ENCODE measurements at regions not wholly inside any gene's neighbourhood (a gene's known extent, or its start where the extent isn't known, plus 50 kb on each side); places are given as distances from the start of the nearest gene placed in this dataset.

DNA sequence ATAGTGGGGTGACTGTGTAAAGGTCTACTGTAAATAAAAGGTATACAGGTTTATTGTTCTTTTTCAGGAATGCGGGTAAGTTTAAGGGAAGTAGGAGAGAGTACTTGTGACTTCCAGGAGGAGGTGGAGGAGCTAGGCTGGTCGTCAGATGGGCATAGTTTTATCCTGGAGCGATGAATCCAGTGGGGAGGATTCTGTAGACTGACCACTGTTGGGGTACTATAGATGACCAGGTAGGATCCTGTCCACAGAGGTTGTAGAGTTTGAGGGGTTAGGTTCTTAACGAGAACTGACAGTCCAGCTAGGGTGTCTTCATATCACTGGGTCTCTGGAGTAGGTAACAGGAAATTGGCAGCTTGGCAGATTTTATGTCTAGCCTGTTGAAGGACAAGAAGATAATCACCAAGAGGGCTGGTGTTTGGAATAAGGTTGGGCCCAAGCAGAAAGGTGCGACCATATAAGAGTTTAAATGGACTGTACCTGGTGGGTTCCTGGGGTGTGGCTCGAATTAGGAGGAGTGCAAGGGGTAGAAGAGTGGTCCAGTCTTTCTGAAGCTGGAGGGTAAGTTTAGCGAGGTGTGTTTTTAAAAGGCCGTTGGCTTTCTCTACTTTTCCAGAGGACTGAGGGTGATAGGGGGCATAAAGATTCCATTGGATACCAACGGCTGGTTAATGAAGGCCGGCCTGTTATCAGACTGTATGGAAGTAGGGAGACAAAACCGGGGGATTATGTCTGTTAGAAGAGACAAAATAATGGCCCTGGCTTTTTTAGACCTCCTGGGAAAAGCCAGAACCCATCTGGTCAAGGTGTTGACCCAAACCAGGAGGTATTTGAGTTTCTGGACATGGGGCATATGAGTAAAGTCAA is 751.3 kb upstream of the ADGRB3 start (continued):
- TF ChIP-seq HLTF (IDR thresholded peaks at IDR 0.05) = no peak
- TF ChIP-seq ZC3H8 (IDR thresholded peaks at IDR 0.05) = no peak
- no peak for TF ChIP-seq ZNF217 (CRISPR knock-in tag; IDR thresholded peaks at IDR 0.05)
- no peak for TF ChIP-seq ZNF316 (IDR thresholded peaks at IDR 0.05)
- TF ChIP-seq, protein P1, sequence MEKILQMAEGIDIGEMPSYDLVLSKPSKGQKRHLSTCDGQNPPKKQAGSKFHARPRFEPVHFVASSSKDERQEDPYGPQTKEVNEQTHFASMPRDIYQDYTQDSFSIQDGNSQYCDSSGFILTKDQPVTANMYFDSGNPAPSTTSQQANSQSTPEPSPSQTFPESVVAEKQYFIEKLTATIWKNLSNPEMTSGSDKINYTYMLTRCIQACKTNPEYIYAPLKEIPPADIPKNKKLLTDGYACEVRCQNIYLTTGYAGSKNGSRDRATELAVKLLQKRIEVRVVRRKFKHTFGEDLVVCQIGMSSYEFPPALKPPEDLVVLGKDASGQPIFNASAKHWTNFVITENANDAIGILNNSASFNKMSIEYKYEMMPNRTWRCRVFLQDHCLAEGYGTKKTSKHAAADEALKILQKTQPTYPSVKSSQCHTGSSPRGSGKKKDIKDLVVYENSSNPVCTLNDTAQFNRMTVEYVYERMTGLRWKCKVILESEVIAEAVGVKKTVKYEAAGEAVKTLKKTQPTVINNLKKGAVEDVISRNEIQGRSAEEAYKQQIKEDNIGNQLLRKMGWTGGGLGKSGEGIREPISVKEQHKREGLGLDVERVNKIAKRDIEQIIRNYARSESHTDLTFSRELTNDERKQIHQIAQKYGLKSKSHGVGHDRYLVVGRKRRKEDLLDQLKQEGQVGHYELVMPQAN (IDR thresholded peaks at IDR 0.05; ENCODE audit: borderline replicate concordance) = no peak; the same call in 1 of the 2 replicates
- no peak for TF ChIP-seq SNRNP70 (optimal IDR thresholded peaks at IDR 0.05; ENCODE audit: low read depth, low read length)
- peak; percentile 48 for TF ChIP-seq RBBP5 (IDR thresholded peaks at IDR 0.05; ENCODE audit: borderline replicate concordance, insufficient read depth, low read length, poor library complexity, severe bottlenecking)
- TF ChIP-seq HSF4 (CRISPR knock-in tag; IDR thresholded peaks at IDR 0.05; ENCODE audit: borderline replicate concordance) = no peak
- TF ChIP-seq, protein P2, sequence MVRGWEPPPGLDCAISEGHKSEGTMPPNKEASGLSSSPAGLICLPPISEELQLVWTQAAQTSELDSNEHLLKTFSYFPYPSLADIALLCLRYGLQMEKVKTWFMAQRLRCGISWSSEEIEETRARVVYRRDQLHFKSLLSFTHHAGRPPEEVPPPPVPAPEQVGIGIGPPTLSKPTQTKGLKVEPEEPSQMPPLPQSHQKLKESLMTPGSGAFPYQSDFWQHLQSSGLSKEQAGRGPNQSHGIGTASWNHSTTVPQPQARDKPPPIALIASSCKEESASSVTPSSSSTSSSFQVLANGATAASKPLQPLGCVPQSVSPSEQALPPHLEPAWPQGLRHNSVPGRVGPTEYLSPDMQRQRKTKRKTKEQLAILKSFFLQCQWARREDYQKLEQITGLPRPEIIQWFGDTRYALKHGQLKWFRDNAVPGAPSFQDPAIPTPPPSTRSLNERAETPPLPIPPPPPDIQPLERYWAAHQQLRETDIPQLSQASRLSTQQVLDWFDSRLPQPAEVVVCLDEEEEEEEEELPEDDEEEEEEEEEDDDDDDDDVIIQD (CRISPR knock-in tag; IDR thresholded peaks at IDR 0.05) = no peak
- TF ChIP-seq, protein P3, sequence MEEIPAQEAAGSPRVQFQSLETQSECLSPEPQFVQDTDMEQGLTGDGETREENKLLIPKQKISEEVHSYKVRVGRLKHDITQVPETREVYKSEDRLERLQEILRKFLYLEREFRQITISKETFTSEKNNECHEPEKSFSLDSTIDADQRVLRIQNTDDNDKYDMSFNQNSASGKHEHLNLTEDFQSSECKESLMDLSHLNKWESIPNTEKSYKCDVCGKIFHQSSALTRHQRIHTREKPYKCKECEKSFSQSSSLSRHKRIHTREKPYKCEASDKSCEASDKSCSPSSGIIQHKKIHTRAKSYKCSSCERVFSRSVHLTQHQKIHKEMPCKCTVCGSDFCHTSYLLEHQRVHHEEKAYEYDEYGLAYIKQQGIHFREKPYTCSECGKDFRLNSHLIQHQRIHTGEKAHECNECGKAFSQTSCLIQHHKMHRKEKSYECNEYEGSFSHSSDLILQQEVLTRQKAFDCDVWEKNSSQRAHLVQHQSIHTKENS (CRISPR knock-in tag; IDR thresholded peaks at IDR 0.05) = no peak
- TF ChIP-seq ZNF253 (CRISPR knock-in tag; conservative IDR thresholded peaks at IDR 0.05) = no peak
- TF ChIP-seq, protein P4, sequence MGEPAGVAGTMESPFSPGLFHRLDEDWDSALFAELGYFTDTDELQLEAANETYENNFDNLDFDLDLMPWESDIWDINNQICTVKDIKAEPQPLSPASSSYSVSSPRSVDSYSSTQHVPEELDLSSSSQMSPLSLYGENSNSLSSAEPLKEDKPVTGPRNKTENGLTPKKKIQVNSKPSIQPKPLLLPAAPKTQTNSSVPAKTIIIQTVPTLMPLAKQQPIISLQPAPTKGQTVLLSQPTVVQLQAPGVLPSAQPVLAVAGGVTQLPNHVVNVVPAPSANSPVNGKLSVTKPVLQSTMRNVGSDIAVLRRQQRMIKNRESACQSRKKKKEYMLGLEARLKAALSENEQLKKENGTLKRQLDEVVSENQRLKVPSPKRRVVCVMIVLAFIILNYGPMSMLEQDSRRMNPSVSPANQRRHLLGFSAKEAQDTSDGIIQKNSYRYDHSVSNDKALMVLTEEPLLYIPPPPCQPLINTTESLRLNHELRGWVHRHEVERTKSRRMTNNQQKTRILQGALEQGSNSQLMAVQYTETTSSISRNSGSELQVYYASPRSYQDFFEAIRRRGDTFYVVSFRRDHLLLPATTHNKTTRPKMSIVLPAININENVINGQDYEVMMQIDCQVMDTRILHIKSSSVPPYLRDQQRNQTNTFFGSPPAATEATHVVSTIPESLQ (CRISPR knock-in tag; IDR thresholded peaks at IDR 0.05) = no peak
- TF ChIP-seq ZFX (CRISPR knock-in tag; IDR thresholded peaks at IDR 0.05) = peak; percentile 50
- TF ChIP-seq BDP1 (IDR thresholded peaks at IDR 0.05; ENCODE audit: insufficient read depth, insufficient read length) = no peak
- TF ChIP-seq ZKSCAN3 (CRISPR knock-in tag; IDR thresholded peaks at IDR 0.05) = no peak
- TF ChIP-seq TAF7 (tag; IDR thresholded peaks at IDR 0.05) = no peak
- TF ChIP-seq ZKSCAN1 (IDR thresholded peaks at IDR 0.05; ENCODE audit: low read depth, low read length) = no peak
- no peak; the same call in 1 of the 2 replicates for TF ChIP-seq KAT7 (CRISPR knock-in tag; IDR thresholded peaks at IDR 0.05; ENCODE audit: borderline replicate concordance)
- TF ChIP-seq SAFB2 (IDR thresholded peaks at IDR 0.05; ENCODE audit: borderline replicate concordance, low read depth, low read length, severe bottlenecking) = no peak
- no peak for TF ChIP-seq ILF3 (IDR thresholded peaks at IDR 0.05; ENCODE audit: borderline replicate concordance)
- no peak for TF ChIP-seq RNF2 (IDR thresholded peaks at IDR 0.05)
- TF ChIP-seq RHOXF2B (CRISPR knock-in tag; conservative IDR thresholded peaks at IDR 0.05) = no peak
- TF ChIP-seq ZNF23 (CRISPR knock-in tag; IDR thresholded peaks at IDR 0.05) = no peak

Data from K562 (cell line).